Pancreas (tissue), 10 donors: ENCODE measurements at regions not wholly inside any gene's neighbourhood (a gene's known extent, or its start where the extent isn't known, plus 50 kb on each side); places are given as distances from the start of the nearest gene placed in this dataset.

Experiments used
- ATAC-seq, 4 donors: fragments of 200-7000 bp; cut with Tn5 transposase; one replicate each; pipeline versions ENCODE4 v1.8.0 to v1.9.1; 2020; ENCODE audit warnings: mild to moderate bottlenecking in 4 of 4, moderate library complexity in 4 of 4
- DNase-seq, 6 donors: peaks; one replicate each; pipeline ENCODE4 v3.0.0-alpha.2; 2020
- FAIRE-seq: peaks from 2 replicates; lab custom pipeline; 2012; peaks lifted over from hg19 to GRCh38; lab: Jason Lieb, UNC
- H3K27ac ChIP-seq, 4 donors: fragments of 200-600 bp; sonication (generic); 1 replicate in 3 of 4; 2 replicates in 1 of 4; pipeline versions ENCODE4 v1.5.0 to v1.8.0; 2020
- H3K27me3 ChIP-seq, 4 donors: fragments of 200-600 bp; one replicate each; pipeline ENCODE4 v1.8.0; 2021
- H3K36me3 ChIP-seq, 3 donors: fragments of 200-600 bp; sonication (generic) in 1 of 3; one replicate each; pipeline versions ENCODE4 v1.5.0 to v1.8.0; 2020 to 2021
- H3K4me1 ChIP-seq, 3 donors: fragments of 200-600 bp; one replicate each; pipeline ENCODE4 v1.8.0; 2021
- H3K4me3 ChIP-seq, 4 donors: fragments of 200-600 bp; sonication (generic) in 2 of 4; one replicate each; pipeline versions ENCODE4 v1.5.0 to v1.8.0; 2020 to 2021
- H3K9me3 ChIP-seq, 4 donors: fragments of 200-600 bp; one replicate each; pipeline ENCODE4 v1.8.0; 2021
- WGBS, 2 donors: extraction: QIAGEN DNeasy Blood & Tissue Kit; methylation state at CpG; one replicate each; pipeline ENCODE4 v1.1.7; 2013; 5-methylcytosine and 5-hydroxymethylcytosine counted together
- intact Hi-C, 3 donors: fragments of 100-400 bp; cut with DNase I; formaldehyde crosslinking; loops; one replicate each; pipeline versions ENCODE4 v1.11.1 to v1.14.2; 2022
- TF ChIP-seq, protein P1 (sequence below), 4 donors: fragments of 200-600 bp; sonication (generic) in 3 of 4; IDR thresholded peaks; one replicate each; pipeline versions ENCODE4 v1.5.0 to v1.8.0; 2021; ENCODE audit warnings: antibody characterized with exemption in 4 of 4
- donor health status: healthy with polysubstance abuse.
- donor health status: DM: no; HTN: no; CAD: no; lungs with moderate emphysema.
- donor health status: DM: no; HTN: no; CAD: no.
- donor health status: control.
- donor health status: control.
- donor health status: Bipolar disorder and iron deficiency.
- donor health status: DM: yes; HTN: yes; CAD: no.
- donor health status: DM: no; HTN: no; CAD: no.
- donor health status: DM: no; HTN: no; CAD: no.
- donor health status: DM: yes; HTN: yes; CAD: no.

DNA sequence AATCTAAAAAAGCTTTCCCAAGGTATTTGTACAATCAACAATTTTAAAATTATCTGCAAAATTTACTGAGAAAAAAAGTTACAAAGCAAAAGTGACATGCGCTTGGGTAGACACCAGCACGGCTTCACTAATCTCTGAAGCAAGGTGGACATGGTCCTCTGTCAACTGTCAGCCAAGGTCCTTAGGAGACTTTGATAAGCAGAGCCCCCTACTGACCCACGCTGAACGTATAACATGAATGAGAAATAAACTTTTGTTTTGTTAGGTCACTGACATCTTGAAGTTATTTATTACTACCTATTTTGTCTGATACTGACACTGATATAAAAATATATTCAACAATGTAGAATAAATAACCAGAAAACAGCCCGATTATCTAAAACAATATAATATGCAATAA is 100.7 kb upstream of the OBI1 start:
- FAIRE-seq, result no peak

DNA sequence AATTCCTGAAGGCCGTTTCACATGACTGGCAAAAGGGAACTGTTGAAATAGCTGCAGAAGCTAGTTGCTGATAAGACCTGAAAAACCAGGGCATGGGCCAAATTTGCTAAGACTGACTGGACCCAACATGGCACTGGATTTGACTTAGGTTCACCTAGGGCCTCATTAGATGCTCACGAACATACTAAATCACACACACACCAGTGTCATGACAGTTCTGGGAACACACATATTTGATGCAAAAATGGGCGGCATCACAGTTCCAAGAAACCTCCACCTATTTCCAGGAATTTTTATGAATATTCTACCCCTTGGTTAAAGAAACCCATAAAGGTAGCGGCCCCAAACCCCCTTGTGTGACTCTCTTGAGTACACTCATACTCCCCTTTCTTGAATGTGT is 99.6 kb upstream of the OBI1 start:
- DNase-seq (no peak), FAIRE-seq (no peak), ATAC-seq (no peak)
- no peaks in the 10 kb centered on the region for H3K36me3 ChIP-seq
- intact Hi-C loops, result no loop called here
- peaks cover 0 to 15% (median 0%) of the 10 kb centered on the region in 4 donors for H3K27me3 ChIP-seq
- H3K4me3 ChIP-seq, result no peak overlapping the region
- no peak overlapping the region for H3K27ac ChIP-seq
- TF ChIP-seq, protein P1, sequence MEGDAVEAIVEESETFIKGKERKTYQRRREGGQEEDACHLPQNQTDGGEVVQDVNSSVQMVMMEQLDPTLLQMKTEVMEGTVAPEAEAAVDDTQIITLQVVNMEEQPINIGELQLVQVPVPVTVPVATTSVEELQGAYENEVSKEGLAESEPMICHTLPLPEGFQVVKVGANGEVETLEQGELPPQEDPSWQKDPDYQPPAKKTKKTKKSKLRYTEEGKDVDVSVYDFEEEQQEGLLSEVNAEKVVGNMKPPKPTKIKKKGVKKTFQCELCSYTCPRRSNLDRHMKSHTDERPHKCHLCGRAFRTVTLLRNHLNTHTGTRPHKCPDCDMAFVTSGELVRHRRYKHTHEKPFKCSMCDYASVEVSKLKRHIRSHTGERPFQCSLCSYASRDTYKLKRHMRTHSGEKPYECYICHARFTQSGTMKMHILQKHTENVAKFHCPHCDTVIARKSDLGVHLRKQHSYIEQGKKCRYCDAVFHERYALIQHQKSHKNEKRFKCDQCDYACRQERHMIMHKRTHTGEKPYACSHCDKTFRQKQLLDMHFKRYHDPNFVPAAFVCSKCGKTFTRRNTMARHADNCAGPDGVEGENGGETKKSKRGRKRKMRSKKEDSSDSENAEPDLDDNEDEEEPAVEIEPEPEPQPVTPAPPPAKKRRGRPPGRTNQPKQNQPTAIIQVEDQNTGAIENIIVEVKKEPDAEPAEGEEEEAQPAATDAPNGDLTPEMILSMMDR (IDR thresholded peaks at IDR 0.05), result no peak
- H3K4me1 ChIP-seq, result no peaks in the 10 kb centered on the region
- WGBS, 2 donors, result 58 to 71% methylated on average over 4 of the region's 4 CpGs
- no peaks in the 10 kb centered on the region for H3K9me3 ChIP-seq

More for the DNA sequence above, 100.7 kb upstream of the OBI1 start:
- TF ChIP-seq, protein P1 (IDR thresholded peaks at IDR 0.05), result no peak
- Histone ChIP-seq H3K4me1 (no peaks in the 10 kb centered on the region), H3K27me3 (peaks cover 0 to 15% (median 0%) of the 10 kb centered on the region in 4 donors), H3K9me3 (no peaks in the 10 kb centered on the region), H3K36me3 (no peaks in the 10 kb centered on the region), H3K27ac (no peak overlapping the region), H3K4me3 (no peak overlapping the region)
- DNase-seq (no peak), ATAC-seq (no peak)
- 51 to 64% methylated on average over 5 of the region's 5 CpGs for WGBS, 2 donors
- intact Hi-C loops, result no loop called here

DNA sequence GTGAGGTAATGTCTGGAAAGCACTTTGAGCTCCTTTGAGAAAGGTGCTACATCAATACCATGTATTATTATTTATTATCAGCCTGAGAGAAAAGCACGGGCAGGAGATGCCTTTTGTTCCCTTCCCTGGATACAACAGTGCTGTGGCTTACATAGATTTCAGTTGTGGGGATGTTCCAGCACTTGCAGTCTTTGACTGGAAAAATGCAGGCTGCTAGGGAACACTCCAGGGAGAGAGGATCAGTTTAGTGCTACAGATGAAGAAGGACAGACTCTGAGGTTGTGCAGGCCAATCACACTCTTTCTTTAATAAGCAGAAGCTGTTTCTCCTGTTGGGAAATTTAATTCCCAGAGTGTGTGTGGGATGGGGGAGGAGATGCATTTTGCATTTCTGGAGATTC is 94.5 kb upstream of the OBI1 start:
- FAIRE-seq (no peak), ATAC-seq (no peak), DNase-seq (no peak)
- 22 to 23% methylated on average over 1 of the region's 1 CpG for WGBS, 2 donors
- Histone ChIP-seq H3K36me3 (no peaks in the 10 kb centered on the region), H3K27me3 (peaks cover 0 to 9% (median 0%) of the 10 kb centered on the region in 4 donors), H3K4me1 (no peaks in the 10 kb centered on the region), H3K27ac (no peak overlapping the region), H3K4me3 (no peak overlapping the region), H3K9me3 (no peaks in the 10 kb centered on the region)
- TF ChIP-seq, protein P1 (IDR thresholded peaks at IDR 0.05), result no peak
- intact Hi-C loops, result no loop called here

DNA sequence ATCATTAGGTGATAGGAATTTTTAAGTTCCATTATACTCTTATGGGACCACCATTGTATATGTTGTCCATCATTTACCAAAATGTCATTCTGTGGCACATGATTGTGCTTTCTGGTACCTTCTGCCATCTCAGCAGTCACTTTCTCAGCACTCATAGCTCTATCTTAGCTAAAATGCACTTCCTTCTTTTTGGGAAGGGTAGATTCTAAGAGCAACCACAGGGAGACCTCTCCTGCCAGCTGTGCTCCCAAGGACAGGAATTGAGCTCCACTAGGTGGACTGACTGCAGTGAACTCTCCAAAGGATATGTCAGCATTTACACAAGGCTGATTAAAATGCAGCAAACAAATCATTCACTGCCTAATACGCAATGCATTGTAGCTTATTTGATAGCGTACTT is 91.8 kb upstream of the OBI1 start:
- Histone ChIP-seq H3K4me3 (no peak overlapping the region), H3K36me3 (no peaks in the 10 kb centered on the region), H3K27me3 (no peaks in the 10 kb centered on the region), H3K9me3 (no peaks in the 10 kb centered on the region), H3K4me1 (no peaks in the 10 kb centered on the region), H3K27ac (no peak overlapping the region)
- no peak for FAIRE-seq
- ATAC-seq, result no peak
- DNase-seq, result no peak
- intact Hi-C loops, result no loop called here
- TF ChIP-seq, protein P1 (IDR thresholded peaks at IDR 0.05), result no peak
- WGBS, 2 donors, result 57 to 58% methylated on average over 2 of the region's 2 CpGs

DNA sequence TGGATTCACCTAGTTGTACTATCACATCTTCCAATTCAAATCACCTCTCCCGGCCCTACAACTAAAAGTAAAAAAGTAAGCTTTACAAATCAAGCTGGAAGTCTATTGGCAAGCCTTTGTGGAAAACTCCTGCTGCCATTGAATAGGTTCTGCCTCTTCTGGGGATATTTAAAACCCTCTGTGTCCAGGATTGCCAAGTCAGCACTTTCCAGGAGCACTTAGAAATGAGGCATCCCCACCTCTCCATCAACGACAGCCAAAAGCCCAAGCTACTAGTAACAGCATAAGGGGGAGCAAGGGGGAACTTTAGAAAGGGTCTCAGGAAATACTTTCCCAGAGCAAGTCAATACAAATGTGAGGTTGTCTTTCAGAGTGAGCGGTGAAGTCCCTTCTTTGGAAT is 85.0 kb upstream of the OBI1 start:
- no peak for FAIRE-seq
- no peak overlapping the region for H3K27ac ChIP-seq

More for the DNA sequence above, 85.0 kb upstream of the OBI1 start:
- Histone ChIP-seq H3K4me1 (no peaks in the 10 kb centered on the region), H3K9me3 (no peaks in the 10 kb centered on the region), H3K4me3 (no peak overlapping the region), H3K36me3 (no peaks in the 10 kb centered on the region), H3K27me3 (no peaks in the 10 kb centered on the region)
- DNase-seq (no peak), ATAC-seq (no peak)
- intact Hi-C loops, result no loop called here
- WGBS, 2 donors, result 52 to 67% methylated on average over 3 of the region's 3 CpGs
- TF ChIP-seq, protein P1 (IDR thresholded peaks at IDR 0.05), result no peak
